Prostate gland (tissue), 2 donors: ENCODE measurements at regions not wholly inside any gene's neighbourhood (a gene's known extent, or its start where the extent isn't known, plus 50 kb on each side); places are given as distances from the start of the nearest gene placed in this dataset.
"Not testable (repeated sequence)": the region's sequence is repeated elsewhere in the genome, so short reads cannot be mapped to it uniquely, and the experiment has no call there.

ENCODE experiments used
- CTCF ChIP-seq, 4 experiments: fragments of 200-600 bp in 2 of 4; fragments of 450-650 bp in 2 of 4; sonication (generic) in 2 of 4; IDR thresholded peaks; 1 replicate in 3 of 4; 2 replicates in 1 of 4; pipeline ENCODE4 v1.5.1; 2016 to 2019; ENCODE audit warnings: antibody characterized with exemption in 4 of 4, mild to moderate bottlenecking in 2 of 4, moderate library complexity in 2 of 4
- POLR2A ChIP-seq: fragments of 450-650 bp; IDR thresholded peaks from one replicate; pipeline ENCODE4 v1.6.1; 2016; ENCODE audit warnings: antibody characterized with exemption, mild to moderate bottlenecking
- POLR2AphosphoS5 ChIP-seq: sonication (generic); formaldehyde crosslinking; IDR thresholded peaks from one replicate; pipeline ENCODE4 v1.6.1; 2017; ENCODE audit warnings: antibody characterized with exemption

- TF ChIP-seq CTCF (IDR thresholded peaks at IDR 0.05); POLR2A; POLR2AphosphoS5: not testable (repeated sequence)
Observed at GRCh38 chr3:87813503-87813902, 245.3 kb downstream of the CGGBP1 start.
